Parathyroid adenoma (tissue), 2 donors: ENCODE measurements at regions not wholly inside any gene's neighbourhood (a gene's known extent, or its start where the extent isn't known, plus 50 kb on each side); places are given as distances from the start of the nearest gene placed in this dataset.

Experiments used
- H2AFZ ChIP-seq: fragments of 300-600 bp; sonication (generic); one replicate; pipeline ENCODE4 v1.7.0; 2017; ENCODE audit warnings: antibody characterized with exemption, mild to moderate bottlenecking
- H3K27ac ChIP-seq: fragments of 300-600 bp; sonication (generic); one replicate; pipeline ENCODE4 v1.7.0; 2017
- H3K27me3 ChIP-seq: fragments of 300-600 bp; sonication (generic); one replicate; pipeline ENCODE4 v1.7.0; 2017; ENCODE audit warnings: low read length; ENCODE audit not compliant: control insufficient read depth, insufficient read depth
- H3K36me3 ChIP-seq: fragments of 300-600 bp; sonication (generic); one replicate; pipeline ENCODE4 v1.7.0; 2017; ENCODE audit warnings: low read length; ENCODE audit not compliant: control insufficient read depth, insufficient read depth
- H3K4me1 ChIP-seq: fragments of 300-600 bp; sonication (generic); one replicate; pipeline ENCODE4 v1.7.0; 2017; ENCODE audit warnings: control low read depth
- H3K4me2 ChIP-seq: fragments of 300-600 bp; sonication (generic); one replicate; pipeline ENCODE4 v1.7.0; 2017; ENCODE audit warnings: low read length
- H3K4me3 ChIP-seq: fragments of 300-600 bp; sonication (generic); one replicate; pipeline ENCODE4 v1.7.0; 2017; ENCODE audit warnings: low read depth, low read length
- H3K79me2 ChIP-seq: fragments of 300-600 bp; sonication (generic); one replicate; pipeline ENCODE4 v1.7.0; 2017; ENCODE audit warnings: control low read depth
- H3K9ac ChIP-seq: fragments of 300-600 bp; sonication (generic); one replicate; pipeline ENCODE4 v1.7.0; 2017; ENCODE audit warnings: mild to moderate bottlenecking
- H3K9me3 ChIP-seq: fragments of 300-600 bp; sonication (generic); one replicate; pipeline ENCODE4 v1.7.0; 2017; ENCODE audit warnings: low read length; ENCODE audit not compliant: control insufficient read depth
- TF ChIP-seq, protein P1 (sequence below): fragments of 300-600 bp; sonication (generic); IDR thresholded peaks from one replicate; pipeline ENCODE4 v1.7.0; 2017; ENCODE audit warnings: antibody characterized with exemption, mild to moderate bottlenecking
- donor health status: primary hyperparathyroidism.

GRCh38 chr10:131653554-131654470 lies 247.0 kb upstream of the PPP2R2D start:
- Histone ChIP-seq H3K79me2 (no peaks in the 10 kb centered on the region), H3K36me3 (no peaks in the 10 kb centered on the region), H3K27ac (no peak overlapping the region)

GRCh38 chr10:131654471-131655087 lies 246.2 kb upstream of the PPP2R2D start:
- Histone ChIP-seq H3K27ac (no peak overlapping the region), H3K36me3 (no peaks in the 10 kb centered on the region), H3K4me1 (no peaks in the 10 kb centered on the region), H3K27me3 (no peaks in the 10 kb centered on the region), H3K79me2 (no peaks in the 10 kb centered on the region), H3K9ac (no peak overlapping the region), H3K9me3 (no peaks in the 10 kb centered on the region), H3K4me2 (no peak overlapping the region), H2AFZ (no peak overlapping the region), H3K4me3 (no peak overlapping the region)
- TF ChIP-seq, protein P1, sequence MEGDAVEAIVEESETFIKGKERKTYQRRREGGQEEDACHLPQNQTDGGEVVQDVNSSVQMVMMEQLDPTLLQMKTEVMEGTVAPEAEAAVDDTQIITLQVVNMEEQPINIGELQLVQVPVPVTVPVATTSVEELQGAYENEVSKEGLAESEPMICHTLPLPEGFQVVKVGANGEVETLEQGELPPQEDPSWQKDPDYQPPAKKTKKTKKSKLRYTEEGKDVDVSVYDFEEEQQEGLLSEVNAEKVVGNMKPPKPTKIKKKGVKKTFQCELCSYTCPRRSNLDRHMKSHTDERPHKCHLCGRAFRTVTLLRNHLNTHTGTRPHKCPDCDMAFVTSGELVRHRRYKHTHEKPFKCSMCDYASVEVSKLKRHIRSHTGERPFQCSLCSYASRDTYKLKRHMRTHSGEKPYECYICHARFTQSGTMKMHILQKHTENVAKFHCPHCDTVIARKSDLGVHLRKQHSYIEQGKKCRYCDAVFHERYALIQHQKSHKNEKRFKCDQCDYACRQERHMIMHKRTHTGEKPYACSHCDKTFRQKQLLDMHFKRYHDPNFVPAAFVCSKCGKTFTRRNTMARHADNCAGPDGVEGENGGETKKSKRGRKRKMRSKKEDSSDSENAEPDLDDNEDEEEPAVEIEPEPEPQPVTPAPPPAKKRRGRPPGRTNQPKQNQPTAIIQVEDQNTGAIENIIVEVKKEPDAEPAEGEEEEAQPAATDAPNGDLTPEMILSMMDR, result no peak

More at GRCh38 chr10:131653554-131654470, 247.0 kb upstream of the PPP2R2D start:
- Histone ChIP-seq H3K27me3 (no peaks in the 10 kb centered on the region), H2AFZ (no peak overlapping the region), H3K9ac (no peak overlapping the region), H3K9me3 (no peaks in the 10 kb centered on the region), H3K4me2 (no peak overlapping the region), H3K4me3 (no peak overlapping the region), H3K4me1 (no peaks in the 10 kb centered on the region)
- TF ChIP-seq, protein P1, result no peak

DNA sequence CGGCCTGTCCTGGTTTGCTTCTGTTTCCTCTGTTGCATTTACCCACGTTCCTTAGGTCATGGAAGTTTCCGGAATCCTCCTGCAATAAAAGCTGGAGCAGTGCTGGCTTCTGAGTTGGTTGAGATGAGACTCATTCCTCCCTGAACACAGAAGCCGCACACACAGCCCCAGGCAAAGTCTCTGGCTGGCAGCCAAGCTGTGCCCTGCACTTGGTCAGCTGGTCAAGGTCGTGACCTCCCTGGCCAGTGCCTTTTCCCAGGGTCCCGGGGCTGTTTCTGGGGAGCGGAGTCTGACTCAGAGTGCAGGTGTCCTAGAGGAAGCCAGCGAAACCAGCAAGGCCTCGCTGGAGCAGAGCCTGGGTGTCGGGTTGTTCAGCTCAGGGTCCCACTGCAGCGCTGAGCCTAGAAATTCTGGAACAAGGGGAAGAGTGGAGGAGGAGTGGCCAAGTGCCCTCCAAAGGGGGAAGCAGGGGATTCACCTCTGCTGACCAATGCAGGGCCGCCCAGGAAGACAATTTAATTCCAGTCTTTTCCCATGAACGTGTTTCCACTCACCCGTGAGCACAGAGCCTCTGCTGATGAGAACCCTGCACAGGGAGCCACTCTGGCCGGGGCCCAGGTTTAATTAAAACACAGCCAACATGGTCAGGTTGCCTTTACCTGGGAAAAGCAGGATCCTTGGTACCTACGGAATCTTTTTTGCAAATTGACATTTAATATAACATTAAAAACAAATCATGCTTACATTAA lies 245.5 kb upstream of the PPP2R2D start:
- Histone ChIP-seq H3K36me3 (no peaks in the 10 kb centered on the region), H3K4me1 (no peaks in the 10 kb centered on the region), H2AFZ (no peak overlapping the region), H3K4me2 (no peak overlapping the region), H3K27me3 (no peaks in the 10 kb centered on the region), H3K9me3 (no peaks in the 10 kb centered on the region), H3K79me2 (no peaks in the 10 kb centered on the region), H3K9ac (no peak overlapping the region), H3K27ac (no peak overlapping the region), H3K4me3 (no peak overlapping the region)
- TF ChIP-seq, protein P1, result no peak

- Histone ChIP-seq H3K4me1 (no peaks in the 10 kb centered on the region), H3K36me3 (no peaks in the 10 kb centered on the region), H3K27me3 (no peaks in the 10 kb centered on the region), H2AFZ (no peak overlapping the region), H3K4me2 (no peak overlapping the region), H3K4me3 (no peak overlapping the region), H3K27ac (no peak overlapping the region), H3K9me3 (no peaks in the 10 kb centered on the region), H3K79me2 (no peaks in the 10 kb centered on the region), H3K9ac (no peak overlapping the region)
- TF ChIP-seq, protein P1, result no peak
Measured at GRCh38 chr10:131656009-131656408, 244.8 kb upstream of the PPP2R2D start.
